DMS153 (cell line): ENCODE measurements at regions not wholly inside any gene's neighbourhood (a gene's known extent, or its start where the extent isn't known, plus 50 kb on each side); places are given as distances from the start of the nearest gene placed in this dataset.
"Not testable (repeated sequence)": the region's sequence is repeated elsewhere in the genome, so short reads cannot be mapped to it uniquely, and the experiment has no call there.

ENCODE experiments used
- DNase-seq: peaks from one replicate; lab custom pipeline; 2025; lab: John Stamatoyannopoulos, UW

GRCh38 chr13:81142306-81142999, 801.5 kb upstream of the SPRY2 start:
- no peak for DNase-seq

- DNase-seq = no peak
These were observed 799.7 kb upstream of the SPRY2 start for GRCh38 chr13:81140675-81141074.

GRCh38 chr13:81139987-81140386, 799.1 kb upstream of the SPRY2 start:
- no peak for DNase-seq

- DNase-seq = no peak
These were observed 797.5 kb upstream of the SPRY2 start for GRCh38 chr13:81138353-81138980.

- DNase-seq = no peak
These were observed 792.1 kb upstream of the SPRY2 start for GRCh38 chr13:81133066-81133465.

GRCh38 chr13:81117416-81117815, 776.5 kb upstream of the SPRY2 start:
- no peak for DNase-seq

- peak; percentile 9 for DNase-seq
These were observed 775.7 kb upstream of the SPRY2 start for GRCh38 chr13:81116461-81117282.

- no peak for DNase-seq
These were observed 768.1 kb upstream of the SPRY2 start for GRCh38 chr13:81109026-81109425.

GRCh38 chr13:81106348-81106747, 765.4 kb upstream of the SPRY2 start:
- no peak for DNase-seq

GRCh38 chr13:81104035-81104715, 763.2 kb upstream of the SPRY2 start:
- no peak for DNase-seq

- not testable (repeated sequence) for DNase-seq
These were observed 761.1 kb upstream of the SPRY2 start for GRCh38 chr13:81102066-81102465.

GRCh38 chr13:81089371-81090157, 748.6 kb upstream of the SPRY2 start:
- no peak for DNase-seq

GRCh38 chr13:81080911-81081454, 740.1 kb upstream of the SPRY2 start:
- DNase-seq = no peak

- no peak for DNase-seq
These were observed 737.1 kb upstream of the SPRY2 start for GRCh38 chr13:81078048-81078447.

GRCh38 chr13:81069822-81070221, 728.9 kb upstream of the SPRY2 start:
- not testable (repeated sequence) for DNase-seq

- DNase-seq = no peak
These were observed 718.0 kb upstream of the SPRY2 start for GRCh38 chr13:81058916-81059290.

GRCh38 chr13:81058211-81058915, 717.4 kb upstream of the SPRY2 start:
- DNase-seq = no peak

- no peak for DNase-seq
These were observed 710.9 kb upstream of the SPRY2 start for GRCh38 chr13:81051873-81052272.

GRCh38 chr13:81048026-81048461, 707.1 kb upstream of the SPRY2 start:
- DNase-seq = no peak

GRCh38 chr13:81041761-81042160, 700.8 kb upstream of the SPRY2 start:
- no peak for DNase-seq

- no peak for DNase-seq
These were observed 691.1 kb upstream of the SPRY2 start for GRCh38 chr13:81031996-81032395.
